ENCODE measurements at regions not wholly inside any gene's neighbourhood (a gene's known extent, or its start where the extent isn't known, plus 50 kb on each side); places are given as distances from the start of the nearest gene placed in this dataset.
"Not testable (repeated sequence)": the region's sequence is repeated elsewhere in the genome, so short reads cannot be mapped to it uniquely, and the experiment has no call there.

DNA sequence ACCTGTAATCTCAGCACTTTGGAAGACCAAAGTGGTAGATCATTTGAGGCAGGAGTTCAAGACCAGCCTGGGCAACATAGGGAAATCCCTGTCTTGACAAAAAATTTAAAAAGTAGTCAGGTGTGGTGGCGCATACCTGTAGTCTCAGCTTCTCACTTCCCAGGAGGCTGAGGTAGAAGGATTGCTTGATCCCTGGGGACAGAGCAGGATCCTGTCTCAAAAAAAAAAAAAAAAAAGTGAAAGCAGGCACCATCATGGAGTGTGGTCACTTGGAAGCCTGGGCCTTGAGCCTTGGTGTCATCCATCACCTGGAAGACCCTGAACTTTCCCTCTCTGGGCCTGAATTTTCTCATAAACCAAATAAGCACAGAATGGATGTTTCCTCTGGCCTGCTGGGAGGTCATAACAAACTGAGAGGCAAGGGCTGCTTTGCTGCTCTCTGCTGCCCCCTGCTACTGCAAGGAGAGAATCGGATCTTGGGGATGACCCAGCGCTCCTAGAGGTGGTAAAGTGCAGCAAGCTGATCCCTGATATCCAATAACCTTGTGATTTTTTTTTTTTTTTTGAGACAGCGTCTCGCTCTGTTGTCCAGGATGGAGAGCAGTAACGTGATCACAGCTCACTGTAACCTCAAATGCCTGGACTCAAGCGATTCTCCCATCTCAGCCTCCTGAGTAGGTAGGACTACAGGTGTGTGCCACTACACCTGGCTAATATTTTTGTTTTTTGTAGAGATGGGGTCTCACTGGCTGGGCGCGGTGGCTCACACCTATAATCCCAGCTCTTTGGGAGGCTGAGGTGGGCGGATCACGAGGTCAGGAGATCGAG lies 75.9 kb upstream of the RNU2-1 start:
- Mint-ChIP-seq H3K9me3 (ENCODE audit: unreplicated experiment) (no peaks in the 10 kb centered on the region), H3K4me3 (ENCODE audit: unreplicated experiment) (no peak overlapping the region), H3K27me3 (ENCODE audit: insufficient read depth, unreplicated experiment) (no peaks in the 10 kb centered on the region), H3K27ac (ENCODE audit: low read depth, unreplicated experiment) (no peak overlapping the region), H3K36me3 (ENCODE audit: insufficient read depth, unreplicated experiment) (no peaks in the 10 kb centered on the region), H3K4me1 (ENCODE audit: insufficient read depth, unreplicated experiment) (no peaks in the 10 kb centered on the region)
- no TSS peak for BruUV-seq (replicated peaks)
- no peak for TF ChIP-seq CTCF (IDR thresholded peaks at IDR 0.05; ENCODE audit: unreplicated experiment)
- DNase-seq (ENCODE audit: unreplicated experiment) = no peak
- POLR2A ChIA-PET = interaction anchor here (0.8 to 1.0 kb wide), 3 partner anchors 12 to 58 kb away, joined by 3 to 4 read pairs (median 3); no protein-coding TSS in a partner anchor
- CTCF ChIA-PET = interaction anchor here (0.6 to 1.2 kb wide), 11 partner anchors 9 to 1250 kb away, joined by 3 to 8 read pairs (median 3); no protein-coding TSS in a partner anchor
- intact Hi-C loops (cut with micrococcal nuclease) = no loop called here

- Mint-ChIP-seq H3K9me3 (ENCODE audit: unreplicated experiment) (no peaks in the 10 kb centered on the region), H3K27ac (ENCODE audit: low read depth, unreplicated experiment) (no peak overlapping the region), H3K4me3 (ENCODE audit: unreplicated experiment) (no peak overlapping the region), H3K36me3 (ENCODE audit: insufficient read depth, unreplicated experiment) (no peaks in the 10 kb centered on the region), H3K27me3 (ENCODE audit: insufficient read depth, unreplicated experiment) (no peaks in the 10 kb centered on the region), H3K4me1 (ENCODE audit: insufficient read depth, unreplicated experiment) (no peaks in the 10 kb centered on the region)
- ChIA-PET POLR2A (interaction anchor here (0.9 kb wide), 1 partner anchor 52 kb away, joined by 3 read pairs; no protein-coding TSS in a partner anchor), CTCF (interaction anchor here (0.5 to 1.2 kb wide), 9 partner anchors 10 to 127 kb away, joined by 3 to 8 read pairs (median 3); no protein-coding TSS in a partner anchor)
- intact Hi-C loops (cut with micrococcal nuclease) = no loop called here
- no peak for TF ChIP-seq CTCF (IDR thresholded peaks at IDR 0.05; ENCODE audit: unreplicated experiment)
- no peak for DNase-seq (ENCODE audit: unreplicated experiment)
- BruUV-seq (replicated peaks) = no TSS peak
Observed at GRCh38 chr17:43308999-43309398, 75.2 kb upstream of the RNU2-1 start.

DNA sequence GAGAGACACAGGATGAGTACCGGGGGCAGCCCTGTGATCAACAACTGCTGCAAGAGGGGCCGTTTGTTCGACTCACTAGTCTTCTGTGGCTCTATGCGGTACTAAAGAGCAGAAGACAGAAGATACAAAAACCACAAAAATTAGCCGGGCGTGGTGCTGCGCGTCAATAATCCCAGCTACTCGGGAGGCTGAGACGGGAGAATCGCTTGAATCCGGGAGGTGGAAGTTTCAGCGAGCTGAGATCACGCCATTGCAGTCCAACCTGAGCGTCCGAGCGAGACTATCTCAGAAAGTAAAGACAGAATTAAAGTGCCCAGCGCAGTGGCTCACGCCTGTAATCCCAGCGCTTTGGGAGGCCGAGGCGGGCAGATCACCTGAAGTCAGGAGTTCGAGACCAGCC lies 71.0 kb upstream of the RNU2-1 start:
- H3K27ac Mint-ChIP-seq (ENCODE audit: low read depth, unreplicated experiment); H3K9me3 Mint-ChIP-seq (ENCODE audit: unreplicated experiment); intact Hi-C loops (cut with micrococcal nuclease); POLR2A ChIA-PET; H3K36me3 Mint-ChIP-seq (ENCODE audit: insufficient read depth, unreplicated experiment); BruUV-seq (replicated peaks); H3K4me1 Mint-ChIP-seq (ENCODE audit: insufficient read depth, unreplicated experiment); H3K27me3 Mint-ChIP-seq (ENCODE audit: insufficient read depth, unreplicated experiment); CTCF ChIA-PET; H3K4me3 Mint-ChIP-seq (ENCODE audit: unreplicated experiment); DNase-seq (ENCODE audit: unreplicated experiment): not testable (repeated sequence)

GRCh38 chr17:43303049-43303448 lies 69.3 kb upstream of the RNU2-1 start:
- H3K27me3 Mint-ChIP-seq (ENCODE audit: insufficient read depth, unreplicated experiment); DNase-seq (ENCODE audit: unreplicated experiment); CTCF ChIA-PET; H3K4me1 Mint-ChIP-seq (ENCODE audit: insufficient read depth, unreplicated experiment); POLR2A ChIA-PET; H3K9me3 Mint-ChIP-seq (ENCODE audit: unreplicated experiment); intact Hi-C loops (cut with micrococcal nuclease); H3K27ac Mint-ChIP-seq (ENCODE audit: low read depth, unreplicated experiment); H3K4me3 Mint-ChIP-seq (ENCODE audit: unreplicated experiment); BruUV-seq (replicated peaks); H3K36me3 Mint-ChIP-seq (ENCODE audit: insufficient read depth, unreplicated experiment): not testable (repeated sequence)

DNA sequence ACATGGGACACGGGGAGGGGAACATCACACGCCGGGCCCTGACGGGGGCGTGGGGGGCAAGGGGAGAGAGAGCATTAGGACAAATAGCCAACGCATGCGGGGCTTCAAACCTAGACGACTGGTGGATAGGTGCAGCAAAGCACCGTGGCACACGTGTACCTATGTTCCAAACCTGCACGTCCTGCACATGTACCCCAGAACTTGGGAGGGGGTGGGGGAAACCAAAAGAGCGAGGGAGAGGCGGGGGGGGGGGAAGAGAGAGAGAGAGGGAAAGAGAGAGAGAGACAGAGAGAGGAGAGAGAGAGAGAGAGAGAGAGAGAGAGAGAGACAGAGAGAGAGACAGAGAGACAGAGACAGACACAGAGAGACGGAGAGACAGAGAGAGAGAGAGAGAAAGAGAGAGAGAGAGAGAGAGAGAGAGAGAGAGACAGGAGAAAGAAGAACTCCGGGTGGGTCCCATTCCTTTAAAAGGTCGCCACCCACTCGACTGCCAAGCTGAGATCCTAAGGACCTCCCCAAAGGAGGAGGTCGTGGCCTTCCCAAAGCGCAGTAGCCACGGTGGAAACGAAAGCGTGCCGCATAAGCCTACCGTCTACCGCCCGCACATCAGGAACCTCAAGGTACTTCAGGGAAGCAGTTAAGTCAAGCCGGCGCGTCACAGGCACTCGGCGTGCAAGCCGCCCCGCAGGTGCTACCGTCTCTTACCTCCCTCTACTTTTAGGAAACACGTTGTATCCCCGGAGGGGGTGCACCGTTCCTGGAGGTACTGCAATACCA lies 65.7 kb upstream of the RNU2-1 start:
- H3K36me3 Mint-ChIP-seq (ENCODE audit: insufficient read depth, unreplicated experiment); POLR2A ChIA-PET; intact Hi-C loops (cut with micrococcal nuclease); H3K27me3 Mint-ChIP-seq (ENCODE audit: insufficient read depth, unreplicated experiment); DNase-seq (ENCODE audit: unreplicated experiment); H3K9me3 Mint-ChIP-seq (ENCODE audit: unreplicated experiment); CTCF ChIA-PET; H3K27ac Mint-ChIP-seq (ENCODE audit: low read depth, unreplicated experiment); H3K4me3 Mint-ChIP-seq (ENCODE audit: unreplicated experiment); H3K4me1 Mint-ChIP-seq (ENCODE audit: insufficient read depth, unreplicated experiment): not testable (repeated sequence)
- BruUV-seq (replicated peaks) = TSS peak; percentile 93

- H3K36me3 Mint-ChIP-seq (ENCODE audit: insufficient read depth, unreplicated experiment); H3K4me3 Mint-ChIP-seq (ENCODE audit: unreplicated experiment); intact Hi-C loops (cut with micrococcal nuclease); H3K9me3 Mint-ChIP-seq (ENCODE audit: unreplicated experiment); DNase-seq (ENCODE audit: unreplicated experiment); CTCF ChIA-PET; H3K4me1 Mint-ChIP-seq (ENCODE audit: insufficient read depth, unreplicated experiment); POLR2A ChIA-PET; H3K27ac Mint-ChIP-seq (ENCODE audit: low read depth, unreplicated experiment); BruUV-seq (replicated peaks); H3K27me3 Mint-ChIP-seq (ENCODE audit: insufficient read depth, unreplicated experiment): not testable (repeated sequence)
Observed at GRCh38 chr17:43289670-43290069, 55.9 kb upstream of the RNU2-1 start.

DNA sequence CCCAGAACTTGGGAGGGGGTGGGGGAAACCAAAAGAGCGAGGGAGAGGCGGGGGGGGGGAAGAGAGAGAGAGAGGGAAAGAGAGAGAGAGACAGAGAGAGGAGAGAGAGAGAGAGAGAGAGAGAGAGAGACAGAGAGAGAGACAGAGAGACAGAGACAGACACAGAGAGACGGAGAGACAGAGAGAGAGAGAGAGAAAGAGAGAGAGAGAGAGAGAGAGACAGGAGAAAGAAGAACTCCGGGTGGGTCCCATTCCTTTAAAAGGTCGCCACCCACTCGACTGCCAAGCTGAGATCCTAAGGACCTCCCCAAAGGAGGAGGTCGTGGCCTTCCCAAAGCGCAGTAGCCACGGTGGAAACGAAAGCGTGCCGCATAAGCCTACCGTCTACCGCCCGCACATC lies 49.8 kb upstream of the RNU2-1 start:
- POLR2A ChIA-PET; H3K36me3 Mint-ChIP-seq (ENCODE audit: insufficient read depth, unreplicated experiment); H3K27ac Mint-ChIP-seq (ENCODE audit: low read depth, unreplicated experiment); H3K27me3 Mint-ChIP-seq (ENCODE audit: insufficient read depth, unreplicated experiment); intact Hi-C loops (cut with micrococcal nuclease); H3K9me3 Mint-ChIP-seq (ENCODE audit: unreplicated experiment); H3K4me1 Mint-ChIP-seq (ENCODE audit: insufficient read depth, unreplicated experiment); DNase-seq (ENCODE audit: unreplicated experiment); CTCF ChIA-PET; BruUV-seq (replicated peaks): not testable (repeated sequence)
- H3K4me3 Mint-ChIP-seq (ENCODE audit: unreplicated experiment) = peak overlapping the region; percentile 36

Data from MCF 10A (cell line).